HCT116 (cell line): ENCODE measurements at regions not wholly inside any gene's neighbourhood (a gene's known extent, or its start where the extent isn't known, plus 50 kb on each side); places are given as distances from the start of the nearest gene placed in this dataset.

Experiments
- CTCF ChIP-seq, 3 experiments: fragments of 200-600 bp in 1 of 3; sonication (generic) in 1 of 3; IDR thresholded peaks in 2 of 3; conservative IDR thresholded peaks in 1 of 3; 2 replicates each; pipeline ENCODE4 v1.5.1; 2012 to 2017; ENCODE audit warnings: low read depth in 2 of 3, low read length in 2 of 3, antibody characterized with exemption in 1 of 3, borderline replicate concordance in 1 of 3, control low read depth in 1 of 3, mild to moderate bottlenecking in 1 of 3, mixed read lengths in 1 of 3, mixed run types in 1 of 3, moderate library complexity in 1 of 3; ENCODE audit not compliant: insufficient read depth in 1 of 3
- POLR2A ChIP-seq: IDR thresholded peaks from 2 replicates; pipeline ENCODE4 v1.7.0; 2011; ENCODE audit warnings: borderline replicate concordance; ENCODE audit not compliant: insufficient read depth, insufficient read length; ENCODE audit errors: extremely low read depth
- POLR2AphosphoS5 ChIP-seq: IDR thresholded peaks from 2 replicates; pipeline ENCODE4 v1.6.1; 2011; ENCODE audit warnings: mild to moderate bottlenecking, low read depth, low read length, moderate library complexity
- REST ChIP-seq: IDR thresholded peaks from 2 replicates; pipeline ENCODE4 v1.6.1; 2012; ENCODE audit warnings: low read depth
- TCF7L2 ChIP-seq: IDR thresholded peaks from 2 replicates; pipeline ENCODE4 v1.7.0; 2011; ENCODE audit warnings: borderline replicate concordance, inconsistent platforms; ENCODE audit not compliant: insufficient read depth, insufficient read length; ENCODE audit errors: extremely low read depth

GRCh38 chr2:220783671-220784070 is 788.4 kb downstream of the EPHA4 start:
- TF ChIP-seq TCF7L2 (no peak), POLR2A (no peak), REST (no peak), POLR2AphosphoS5 (no peak), CTCF (IDR thresholded peaks at IDR 0.05 in 2 of 3, conservative IDR thresholded peaks at IDR 0.05 in 1 of 3; ENCODE audit: borderline replicate concordance in 1 of 3, insufficient read depth in 1 of 3, low read depth in 2 of 3, low read length in 2 of 3) (no peak)
